ENCODE measurements at regions not wholly inside any gene's neighbourhood (a gene's known extent, or its start where the extent isn't known, plus 50 kb on each side); places are given as distances from the start of the nearest gene placed in this dataset.
"Not testable (repeated sequence)": the region's sequence is repeated elsewhere in the genome, so short reads cannot be mapped to it uniquely, and the experiment has no call there.

- H3K9me3 ChIP-seq (ENCODE audit: low read depth, low read length, poor library complexity, severe bottlenecking) = no peaks in the 10 kb centered on the region
Measured at GRCh38 chr14:105919458-105920150, 393.2 kb downstream of the TMEM121 start.

DNA sequence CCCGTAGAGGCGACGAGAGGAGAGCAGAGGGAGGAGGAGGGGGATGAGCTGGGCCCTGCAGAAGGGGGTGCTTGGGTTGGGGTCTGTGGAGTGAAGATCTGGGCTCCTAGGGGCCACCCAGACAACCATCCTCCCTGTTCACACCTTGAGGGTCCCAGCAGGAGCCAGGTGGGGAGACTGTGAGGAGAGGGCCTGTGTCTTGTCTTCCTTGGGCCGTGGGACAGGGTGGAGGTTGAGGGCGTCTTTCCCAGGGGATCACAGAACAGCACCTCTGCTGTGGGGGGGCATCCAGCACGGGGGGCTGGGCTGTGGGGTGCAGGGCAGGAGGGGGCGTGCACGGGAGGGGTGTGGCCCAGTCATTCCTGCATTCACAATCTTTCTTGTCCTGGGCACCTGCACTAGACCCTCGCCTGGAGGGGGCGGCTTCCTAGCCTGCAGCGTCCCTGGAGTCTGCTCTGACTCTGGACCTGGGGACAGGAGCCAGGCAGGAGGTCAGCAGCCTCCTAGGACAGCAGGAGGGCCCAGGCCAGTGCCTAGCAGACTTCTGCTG, 393.8 kb downstream of the TMEM121 start:
- CTCF ChIA-PET; H3K27ac ChIP-seq (ENCODE audit: low read depth, low read length, poor library complexity, severe bottlenecking); H3K36me3 ChIP-seq (ENCODE audit: insufficient read depth, low read length, poor library complexity, severe bottlenecking); intact Hi-C loops (cut with micrococcal nuclease; ENCODE audit: unreplicated experiment); H3K9me3 ChIP-seq (ENCODE audit: low read depth, low read length, poor library complexity, severe bottlenecking); POLR2A ChIA-PET (ENCODE audit: low non-redundant PET); H3K4me1 ChIP-seq (ENCODE audit: insufficient read depth, low read length, poor library complexity, severe bottlenecking); H3K27me3 ChIP-seq (replicated peaks; ENCODE audit: insufficient read depth, low read depth, low read length, poor library complexity); H3K4me3 ChIP-seq (ENCODE audit: low read depth, low read length, poor library complexity, severe bottlenecking); BruUV-seq (replicated peaks); DNase-seq (ENCODE audit: low spot score): not testable (repeated sequence)

More at GRCh38 chr14:105919458-105920150, 393.2 kb downstream of the TMEM121 start:
- Histone ChIP-seq H3K27ac (ENCODE audit: low read depth, low read length, poor library complexity, severe bottlenecking) (no peak overlapping the region), H3K27me3 (replicated peaks; ENCODE audit: insufficient read depth, low read depth, low read length, poor library complexity) (no peaks in the 10 kb centered on the region), H3K36me3 (ENCODE audit: insufficient read depth, low read length, poor library complexity, severe bottlenecking) (no peaks in the 10 kb centered on the region), H3K4me3 (ENCODE audit: low read depth, low read length, poor library complexity, severe bottlenecking) (no peak overlapping the region), H3K4me1 (ENCODE audit: insufficient read depth, low read length, poor library complexity, severe bottlenecking) (no peaks in the 10 kb centered on the region)
- TF ChIP-seq, protein P1, sequence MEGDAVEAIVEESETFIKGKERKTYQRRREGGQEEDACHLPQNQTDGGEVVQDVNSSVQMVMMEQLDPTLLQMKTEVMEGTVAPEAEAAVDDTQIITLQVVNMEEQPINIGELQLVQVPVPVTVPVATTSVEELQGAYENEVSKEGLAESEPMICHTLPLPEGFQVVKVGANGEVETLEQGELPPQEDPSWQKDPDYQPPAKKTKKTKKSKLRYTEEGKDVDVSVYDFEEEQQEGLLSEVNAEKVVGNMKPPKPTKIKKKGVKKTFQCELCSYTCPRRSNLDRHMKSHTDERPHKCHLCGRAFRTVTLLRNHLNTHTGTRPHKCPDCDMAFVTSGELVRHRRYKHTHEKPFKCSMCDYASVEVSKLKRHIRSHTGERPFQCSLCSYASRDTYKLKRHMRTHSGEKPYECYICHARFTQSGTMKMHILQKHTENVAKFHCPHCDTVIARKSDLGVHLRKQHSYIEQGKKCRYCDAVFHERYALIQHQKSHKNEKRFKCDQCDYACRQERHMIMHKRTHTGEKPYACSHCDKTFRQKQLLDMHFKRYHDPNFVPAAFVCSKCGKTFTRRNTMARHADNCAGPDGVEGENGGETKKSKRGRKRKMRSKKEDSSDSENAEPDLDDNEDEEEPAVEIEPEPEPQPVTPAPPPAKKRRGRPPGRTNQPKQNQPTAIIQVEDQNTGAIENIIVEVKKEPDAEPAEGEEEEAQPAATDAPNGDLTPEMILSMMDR (conservative IDR thresholded peaks at IDR 0.05; ENCODE audit: low read depth, low read length) = no peak
- no peak for TF ChIP-seq EZH2 (IDR thresholded peaks at IDR 0.05; ENCODE audit: borderline replicate concordance, low read depth, low read length, poor library complexity, severe bottlenecking)
- intact Hi-C loops (cut with micrococcal nuclease; ENCODE audit: unreplicated experiment) = no loop called here
- BruUV-seq (replicated peaks) = no TSS peak
- DNase-seq (ENCODE audit: low spot score) = no peak
- POLR2A ChIA-PET (ENCODE audit: low non-redundant PET) = no interaction called here
- CTCF ChIA-PET = no interaction called here

DNA sequence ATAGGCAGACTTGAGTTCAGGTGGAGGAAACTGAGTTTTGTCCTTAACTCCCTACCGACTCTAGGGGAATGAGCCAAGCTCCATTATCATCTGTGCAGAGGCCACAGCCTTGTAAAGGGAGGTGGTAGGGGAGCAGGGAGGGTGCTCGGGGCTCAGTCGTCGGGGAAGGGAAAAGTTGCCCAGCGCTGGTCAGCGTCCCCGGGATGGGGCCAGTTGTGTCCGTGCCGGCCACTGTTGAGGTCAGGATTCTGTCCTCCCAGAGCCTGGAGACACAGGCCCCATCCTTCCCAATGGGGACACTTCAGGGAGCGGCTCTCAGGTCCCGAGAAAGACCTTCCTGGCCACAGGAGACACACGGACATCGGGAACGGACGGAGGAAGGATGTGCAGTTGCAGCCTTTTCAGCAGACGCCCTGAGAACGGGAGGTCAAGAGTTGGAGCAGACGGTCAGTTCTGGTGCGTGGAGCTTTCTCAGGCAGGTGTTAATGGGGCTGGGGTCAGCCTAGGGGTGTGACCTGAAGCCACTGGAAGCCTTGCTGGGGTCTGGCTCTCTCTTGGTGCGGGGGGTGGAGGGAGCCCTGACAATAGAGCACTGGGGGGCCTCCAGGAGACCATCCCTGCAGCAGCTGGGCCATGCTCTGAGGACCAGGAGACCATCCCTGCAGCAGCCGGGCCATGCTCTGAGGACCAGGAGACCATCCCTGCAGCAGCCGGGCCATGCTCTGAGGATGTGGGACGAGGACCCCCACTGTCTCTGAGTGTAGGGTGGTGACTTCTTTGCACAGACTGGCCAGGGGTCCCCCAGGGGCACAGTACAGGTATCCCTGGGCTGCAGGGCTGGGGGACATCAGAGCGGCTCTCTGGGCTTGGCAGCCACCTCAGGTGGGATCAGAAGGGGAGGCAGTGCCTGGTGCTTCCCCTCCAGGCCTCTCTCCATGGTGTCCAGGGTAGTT, 394.7 kb downstream of the TMEM121 start:
- CTCF ChIA-PET; BruUV-seq (replicated peaks); POLR2A ChIA-PET (ENCODE audit: low non-redundant PET): not testable (repeated sequence)

GRCh38 chr14:105921781-105922180, 395.4 kb downstream of the TMEM121 start:
- H3K36me3 ChIP-seq (ENCODE audit: insufficient read depth, low read length, poor library complexity, severe bottlenecking); POLR2A ChIA-PET (ENCODE audit: low non-redundant PET); H3K4me1 ChIP-seq (ENCODE audit: insufficient read depth, low read length, poor library complexity, severe bottlenecking); BruUV-seq (replicated peaks); H3K27me3 ChIP-seq (replicated peaks; ENCODE audit: insufficient read depth, low read depth, low read length, poor library complexity); H3K27ac ChIP-seq (ENCODE audit: low read depth, low read length, poor library complexity, severe bottlenecking); H3K9me3 ChIP-seq (ENCODE audit: low read depth, low read length, poor library complexity, severe bottlenecking); H3K4me3 ChIP-seq (ENCODE audit: low read depth, low read length, poor library complexity, severe bottlenecking); DNase-seq (ENCODE audit: low spot score); CTCF ChIA-PET; intact Hi-C loops (cut with micrococcal nuclease; ENCODE audit: unreplicated experiment): not testable (repeated sequence)

More for the DNA sequence above, 394.7 kb downstream of the TMEM121 start:
- H3K4me3 ChIP-seq (ENCODE audit: low read depth, low read length, poor library complexity, severe bottlenecking); H3K4me1 ChIP-seq (ENCODE audit: insufficient read depth, low read length, poor library complexity, severe bottlenecking); H3K36me3 ChIP-seq (ENCODE audit: insufficient read depth, low read length, poor library complexity, severe bottlenecking); H3K9me3 ChIP-seq (ENCODE audit: low read depth, low read length, poor library complexity, severe bottlenecking); DNase-seq (ENCODE audit: low spot score); H3K27ac ChIP-seq (ENCODE audit: low read depth, low read length, poor library complexity, severe bottlenecking); intact Hi-C loops (cut with micrococcal nuclease; ENCODE audit: unreplicated experiment); H3K27me3 ChIP-seq (replicated peaks; ENCODE audit: insufficient read depth, low read depth, low read length, poor library complexity): not testable (repeated sequence)

DNA sequence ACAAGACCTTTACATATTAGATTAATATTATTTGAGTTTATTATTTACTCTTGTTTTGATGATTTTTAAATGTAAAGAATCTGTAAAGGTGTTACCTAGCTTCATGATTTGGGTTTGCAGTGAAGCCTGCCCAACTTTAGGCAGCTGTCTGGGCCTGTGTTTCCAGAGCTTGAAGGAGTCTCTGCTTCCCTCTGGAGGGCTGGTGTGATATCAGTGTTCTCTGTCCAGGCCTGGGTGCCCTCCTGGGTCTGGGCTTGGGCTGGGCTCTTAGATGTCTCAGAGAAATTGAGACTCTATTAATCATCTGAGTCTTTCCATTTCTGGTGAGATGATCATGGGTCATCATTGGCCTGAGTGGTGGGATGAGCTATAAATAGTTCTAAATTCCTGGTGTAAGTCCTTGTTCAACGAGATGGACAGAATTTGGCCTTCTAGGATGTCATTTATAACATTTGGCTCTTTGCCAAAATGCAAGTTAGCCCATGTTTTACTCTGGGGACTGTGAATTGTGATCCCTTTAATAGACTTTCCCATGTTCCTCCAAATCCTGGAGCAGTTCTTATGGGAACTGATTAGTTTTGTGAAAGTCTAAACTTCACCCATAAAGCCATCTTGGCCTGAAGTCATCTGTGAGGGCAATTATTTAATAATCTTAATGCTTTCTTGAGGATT, 397.3 kb downstream of the TMEM121 start:
- DNase-seq (ENCODE audit: low spot score); H3K27me3 ChIP-seq (replicated peaks; ENCODE audit: insufficient read depth, low read depth, low read length, poor library complexity); H3K9me3 ChIP-seq (ENCODE audit: low read depth, low read length, poor library complexity, severe bottlenecking); intact Hi-C loops (cut with micrococcal nuclease; ENCODE audit: unreplicated experiment); CTCF ChIA-PET; H3K36me3 ChIP-seq (ENCODE audit: insufficient read depth, low read length, poor library complexity, severe bottlenecking); H3K4me1 ChIP-seq (ENCODE audit: insufficient read depth, low read length, poor library complexity, severe bottlenecking); H3K27ac ChIP-seq (ENCODE audit: low read depth, low read length, poor library complexity, severe bottlenecking); POLR2A ChIA-PET (ENCODE audit: low non-redundant PET); BruUV-seq (replicated peaks); H3K4me3 ChIP-seq (ENCODE audit: low read depth, low read length, poor library complexity, severe bottlenecking): not testable (repeated sequence)
